ENCODE measurements at regions not wholly inside any gene's neighbourhood (a gene's known extent, or its start where the extent isn't known, plus 50 kb on each side); places are given as distances from the start of the nearest gene placed in this dataset.

- Histone ChIP-seq H3K27me3 (no peaks in the 10 kb centered on the region), H3K4me3 (ENCODE audit: low read depth, low read length) (no peak overlapping the region), H3K9me3 (no peaks in the 10 kb centered on the region), H3K36me3 (no peaks in the 10 kb centered on the region), H3K4me1 (no peaks in the 10 kb centered on the region)
- no peak for TF ChIP-seq CTCF (IDR thresholded peaks at IDR 0.05; ENCODE audit: low read depth, low read length)
- DNase-seq: no peak
Measured at GRCh38 chr1:195576641-195577040, 1031.6 kb downstream of the KCNT2 start.

GRCh38 chr1:195574511-195574910 lies 1033.7 kb downstream of the KCNT2 start:
- no peaks in the 10 kb centered on the region for H3K9me3 ChIP-seq
- DNase-seq: no peak
- no peaks in the 10 kb centered on the region for H3K36me3 ChIP-seq
- no peaks in the 10 kb centered on the region for H3K4me1 ChIP-seq
- no peaks in the 10 kb centered on the region for H3K27me3 ChIP-seq
- H3K4me3 ChIP-seq (ENCODE audit: low read depth, low read length): no peak overlapping the region
- TF ChIP-seq CTCF (IDR thresholded peaks at IDR 0.05; ENCODE audit: low read depth, low read length): no peak

GRCh38 chr1:195569934-195570333 lies 1038.3 kb downstream of the KCNT2 start:
- no peak for TF ChIP-seq CTCF (IDR thresholded peaks at IDR 0.05; ENCODE audit: low read depth, low read length)
- DNase-seq: no peak
- no peaks in the 10 kb centered on the region; the same call in 1 of the 2 replicates for H3K36me3 ChIP-seq
- no peaks in the 10 kb centered on the region for H3K9me3 ChIP-seq
- no peaks in the 10 kb centered on the region for H3K27me3 ChIP-seq
- no peak overlapping the region for H3K4me3 ChIP-seq (ENCODE audit: low read depth, low read length)
- no peaks in the 10 kb centered on the region for H3K4me1 ChIP-seq

GRCh38 chr1:195568389-195568788 lies 1039.9 kb downstream of the KCNT2 start:
- Histone ChIP-seq H3K4me1 (no peaks in the 10 kb centered on the region), H3K36me3 (no peaks in the 10 kb centered on the region; the same call in 1 of the 2 replicates)
- no peak for TF ChIP-seq CTCF (IDR thresholded peaks at IDR 0.05; ENCODE audit: low read depth, low read length)

GRCh38 chr1:195562074-195562473 lies 1046.2 kb downstream of the KCNT2 start:
- no peak for TF ChIP-seq CTCF (IDR thresholded peaks at IDR 0.05; ENCODE audit: low read depth, low read length)
- Histone ChIP-seq H3K4me3 (ENCODE audit: low read depth, low read length) (no peak overlapping the region), H3K4me1 (no peaks in the 10 kb centered on the region), H3K36me3 (no peaks in the 10 kb centered on the region; the same call in 1 of the 2 replicates), H3K9me3 (no peaks in the 10 kb centered on the region), H3K27me3 (no peaks in the 10 kb centered on the region)
- no peak for DNase-seq

More at GRCh38 chr1:195568389-195568788, 1039.9 kb downstream of the KCNT2 start:
- H3K27me3 ChIP-seq: no peaks in the 10 kb centered on the region
- H3K9me3 ChIP-seq: no peaks in the 10 kb centered on the region
- no peak for DNase-seq
- H3K4me3 ChIP-seq (ENCODE audit: low read depth, low read length): no peak overlapping the region

GRCh38 chr1:195550071-195550862 lies 1058.0 kb downstream of the KCNT2 start:
- TF ChIP-seq CTCF (IDR thresholded peaks at IDR 0.05; ENCODE audit: low read depth, low read length): no peak
- H3K4me3 ChIP-seq (ENCODE audit: low read depth, low read length): no peak overlapping the region

More at GRCh38 chr1:195550071-195550862, 1058.0 kb downstream of the KCNT2 start:
- Histone ChIP-seq H3K9me3 (no peaks in the 10 kb centered on the region), H3K27me3 (no peaks in the 10 kb centered on the region), H3K4me1 (no peaks in the 10 kb centered on the region), H3K36me3 (no peaks in the 10 kb centered on the region)
- DNase-seq: no peak
